Glutamatergic neuron (in vitro differentiated cells): ENCODE measurements at regions not wholly inside any gene's neighbourhood (a gene's known extent, or its start where the extent isn't known, plus 50 kb on each side); places are given as distances from the start of the nearest gene placed in this dataset.

Source experiments
- DNase-seq: peaks from one replicate; pipeline ENCODE4 v3.0.0; 2022
- H3K27ac Mint-ChIP-seq: one replicate; pipeline ENCODE4 v1.8.0; 2020; ENCODE audit warnings: mild to moderate bottlenecking, mixed read lengths, inconsistent platforms; ENCODE audit not compliant: unreplicated experiment
- H3K27me3 Mint-ChIP-seq: one replicate; pipeline ENCODE4 v1.8.0; 2020; ENCODE audit warnings: mild to moderate bottlenecking, moderate library complexity, mixed read lengths, inconsistent platforms; ENCODE audit not compliant: unreplicated experiment
- H3K36me3 Mint-ChIP-seq: one replicate; pipeline ENCODE4 v1.8.0; 2020; ENCODE audit warnings: mild to moderate bottlenecking, mixed read lengths, inconsistent platforms; ENCODE audit not compliant: unreplicated experiment
- H3K4me1 Mint-ChIP-seq: one replicate; pipeline ENCODE4 v1.8.0; 2020; ENCODE audit warnings: mild to moderate bottlenecking, low read depth, mixed read lengths, inconsistent platforms; ENCODE audit not compliant: unreplicated experiment
- H3K4me3 Mint-ChIP-seq: one replicate; pipeline ENCODE4 v1.8.0; 2020; ENCODE audit warnings: mild to moderate bottlenecking, mixed read lengths, inconsistent platforms; ENCODE audit not compliant: unreplicated experiment
- H3K9me3 Mint-ChIP-seq: one replicate; pipeline ENCODE4 v1.8.0; 2020; ENCODE audit warnings: mild to moderate bottlenecking, moderate library complexity, mixed read lengths, inconsistent platforms; ENCODE audit not compliant: unreplicated experiment
- CTCF ChIP-seq: fragments of 200-600 bp; sonication (generic); IDR thresholded peaks from one replicate; pipeline ENCODE4 v1.5.0; 2021; ENCODE audit not compliant: partially characterized antibody, unreplicated experiment

GRCh38 chr13:18948664-18949488 lies 232.7 kb downstream of the TUBA3C start:
- TF ChIP-seq CTCF = no peak
- peaks cover 15% of the 10 kb centered on the region for H3K9me3 Mint-ChIP-seq
- DNase-seq = no peak
- H3K4me3 Mint-ChIP-seq = no peak overlapping the region
- H3K27ac Mint-ChIP-seq = no peak overlapping the region
- peaks cover 8% of the 10 kb centered on the region for H3K27me3 Mint-ChIP-seq
- H3K4me1 Mint-ChIP-seq = no peaks in the 10 kb centered on the region
- peaks cover 4% of the 10 kb centered on the region for H3K36me3 Mint-ChIP-seq

- no peaks in the 10 kb centered on the region for H3K4me1 Mint-ChIP-seq
- H3K9me3 Mint-ChIP-seq = peaks cover 11% of the 10 kb centered on the region
- no peak for DNase-seq
- no peak for TF ChIP-seq CTCF
- H3K36me3 Mint-ChIP-seq = peaks cover 4% of the 10 kb centered on the region
- H3K27me3 Mint-ChIP-seq = peaks cover 8% of the 10 kb centered on the region
- no peak overlapping the region for H3K27ac Mint-ChIP-seq
- no peak overlapping the region for H3K4me3 Mint-ChIP-seq
Observed at GRCh38 chr13:18948012-18948663, 233.5 kb downstream of the TUBA3C start.

- no peak overlapping the region for H3K4me3 Mint-ChIP-seq
- TF ChIP-seq CTCF = no peak
- peaks cover 4% of the 10 kb centered on the region for H3K36me3 Mint-ChIP-seq
- H3K27ac Mint-ChIP-seq = no peak overlapping the region
- H3K27me3 Mint-ChIP-seq = peaks cover 8% of the 10 kb centered on the region
- no peak for DNase-seq
- H3K9me3 Mint-ChIP-seq = peaks cover 11% of the 10 kb centered on the region
- no peaks in the 10 kb centered on the region for H3K4me1 Mint-ChIP-seq
Observed at GRCh38 chr13:18947376-18947977, 234.1 kb downstream of the TUBA3C start.

GRCh38 chr13:18946738-18947137 lies 234.9 kb downstream of the TUBA3C start:
- DNase-seq = no peak
- Mint-ChIP-seq H3K4me3 (no peak overlapping the region), H3K36me3 (peaks cover 4% of the 10 kb centered on the region), H3K27me3 (peaks cover 6% of the 10 kb centered on the region), H3K27ac (no peak overlapping the region), H3K9me3 (peaks cover 8% of the 10 kb centered on the region), H3K4me1 (no peaks in the 10 kb centered on the region)
- no peak for TF ChIP-seq CTCF
